Lower leg skin (tissue), 3 donors: ENCODE measurements at regions not wholly inside any gene's neighbourhood (a gene's known extent, or its start where the extent isn't known, plus 50 kb on each side); places are given as distances from the start of the nearest gene placed in this dataset.

ENCODE experiments used
- CTCF ChIP-seq, 3 donors: fragments of 450-650 bp; IDR thresholded peaks; one replicate each; pipeline ENCODE4 v1.5.1; 2016; ENCODE audit warnings: antibody characterized with exemption in 3 of 3, mild to moderate bottlenecking in 3 of 3, moderate library complexity in 2 of 3
- POLR2A ChIP-seq, 2 donors: fragments of 450-650 bp; IDR thresholded peaks; one replicate each; pipeline ENCODE4 v1.6.1; 2016 to 2017; ENCODE audit warnings: antibody characterized with exemption in 2 of 2, mild to moderate bottlenecking in 1 of 2, moderate library complexity in 1 of 2

DNA sequence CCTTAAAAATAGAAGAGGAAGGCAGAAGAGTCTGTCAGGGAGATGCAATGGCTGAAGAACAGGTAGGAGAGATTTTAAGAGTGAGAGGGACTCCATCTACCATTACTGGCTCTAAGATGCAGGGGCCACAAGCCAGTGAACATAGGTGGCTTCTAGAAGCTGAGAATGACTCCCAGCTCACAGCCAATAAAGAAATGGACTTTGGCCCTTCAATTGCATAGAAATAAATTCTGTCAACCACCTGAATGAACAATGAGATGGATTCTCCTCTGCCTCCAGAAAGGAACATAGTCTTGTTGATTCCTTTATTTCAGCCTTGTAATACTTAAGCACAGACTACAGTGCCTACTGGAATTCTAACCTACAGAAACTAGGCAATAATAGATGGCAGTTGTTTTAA lies 603.3 kb upstream of the NXPH2 start:
- TF ChIP-seq CTCF (IDR thresholded peaks at IDR 0.05) (no peak), POLR2A (IDR thresholded peaks at IDR 0.05) (no peak)
